ENCODE measurements at regions not wholly inside any gene's neighbourhood (a gene's known extent, or its start where the extent isn't known, plus 50 kb on each side); places are given as distances from the start of the nearest gene placed in this dataset.

DNA sequence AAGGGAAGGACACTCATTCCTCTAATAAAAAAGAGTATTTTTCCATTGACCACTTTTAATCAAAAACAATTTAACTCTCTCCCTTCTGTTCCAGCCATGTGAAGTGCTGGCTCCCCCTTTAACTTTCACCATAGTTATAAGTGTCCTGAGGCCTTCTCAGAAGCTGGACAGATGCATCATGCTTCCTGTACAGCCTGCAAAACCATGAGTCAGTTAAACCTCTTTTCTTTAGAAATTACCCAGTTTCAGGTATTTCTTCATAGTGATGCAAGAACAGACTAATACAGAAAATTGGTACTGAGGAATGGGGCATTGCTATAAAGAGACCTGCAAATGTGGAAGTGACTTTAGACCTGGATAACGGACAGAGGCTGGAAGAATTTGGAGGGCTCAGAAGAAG is 643.6 kb upstream of the DDX18 start:
- no peak overlapping the region for H3K4me3 ChIP-seq (ENCODE audit: low read depth, low read length)
- H3K27ac ChIP-seq (ENCODE audit: low read depth, low read length): no peak overlapping the region
- peaks cover 14% of the 10 kb centered on the region for H3K9me3 ChIP-seq (ENCODE audit: control insufficient read depth, insufficient read depth, low read length)
- H3K27me3 ChIP-seq (ENCODE audit: control insufficient read depth, insufficient read depth, low read length): no peaks in the 10 kb centered on the region
- no peak for DNase-seq (ENCODE audit: low read depth, low spot score)
- ChIA-PET POLR2A (no interaction called here), CTCF (no interaction called here)
- TF ChIP-seq, protein P1, sequence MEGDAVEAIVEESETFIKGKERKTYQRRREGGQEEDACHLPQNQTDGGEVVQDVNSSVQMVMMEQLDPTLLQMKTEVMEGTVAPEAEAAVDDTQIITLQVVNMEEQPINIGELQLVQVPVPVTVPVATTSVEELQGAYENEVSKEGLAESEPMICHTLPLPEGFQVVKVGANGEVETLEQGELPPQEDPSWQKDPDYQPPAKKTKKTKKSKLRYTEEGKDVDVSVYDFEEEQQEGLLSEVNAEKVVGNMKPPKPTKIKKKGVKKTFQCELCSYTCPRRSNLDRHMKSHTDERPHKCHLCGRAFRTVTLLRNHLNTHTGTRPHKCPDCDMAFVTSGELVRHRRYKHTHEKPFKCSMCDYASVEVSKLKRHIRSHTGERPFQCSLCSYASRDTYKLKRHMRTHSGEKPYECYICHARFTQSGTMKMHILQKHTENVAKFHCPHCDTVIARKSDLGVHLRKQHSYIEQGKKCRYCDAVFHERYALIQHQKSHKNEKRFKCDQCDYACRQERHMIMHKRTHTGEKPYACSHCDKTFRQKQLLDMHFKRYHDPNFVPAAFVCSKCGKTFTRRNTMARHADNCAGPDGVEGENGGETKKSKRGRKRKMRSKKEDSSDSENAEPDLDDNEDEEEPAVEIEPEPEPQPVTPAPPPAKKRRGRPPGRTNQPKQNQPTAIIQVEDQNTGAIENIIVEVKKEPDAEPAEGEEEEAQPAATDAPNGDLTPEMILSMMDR (IDR thresholded peaks at IDR 0.05; ENCODE audit: low read depth, low read length): no peak

DNA sequence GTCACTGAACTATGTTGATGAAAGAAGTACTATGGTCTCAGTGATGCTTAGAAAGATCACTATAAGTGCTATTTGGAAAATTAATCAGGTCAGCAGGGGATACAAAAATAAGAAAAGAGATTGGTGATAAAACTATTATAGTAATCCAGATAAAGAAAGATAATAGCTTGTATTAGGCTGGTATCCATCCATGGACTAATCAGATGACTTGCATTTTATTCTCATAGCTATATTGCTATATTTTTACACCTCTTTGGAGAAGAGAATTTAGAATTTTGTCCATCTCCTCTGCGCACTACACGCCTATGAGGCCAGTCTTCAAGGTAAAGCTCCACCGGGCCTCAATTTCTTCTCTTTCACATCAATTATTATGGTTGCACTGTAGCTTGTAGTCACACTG is 635.1 kb upstream of the DDX18 start:
- POLR2A ChIA-PET: no interaction called here
- DNase-seq (ENCODE audit: low read depth, low spot score): no peak
- Histone ChIP-seq H3K4me3 (ENCODE audit: low read depth, low read length) (no peak overlapping the region), H3K9me3 (ENCODE audit: control insufficient read depth, insufficient read depth, low read length) (peaks cover 16% of the 10 kb centered on the region), H3K27me3 (ENCODE audit: control insufficient read depth, insufficient read depth, low read length) (no peaks in the 10 kb centered on the region), H3K27ac (ENCODE audit: low read depth, low read length) (no peak overlapping the region)
- CTCF ChIA-PET: no interaction called here
- TF ChIP-seq, protein P1 (IDR thresholded peaks at IDR 0.05; ENCODE audit: low read depth, low read length): no peak

DNA sequence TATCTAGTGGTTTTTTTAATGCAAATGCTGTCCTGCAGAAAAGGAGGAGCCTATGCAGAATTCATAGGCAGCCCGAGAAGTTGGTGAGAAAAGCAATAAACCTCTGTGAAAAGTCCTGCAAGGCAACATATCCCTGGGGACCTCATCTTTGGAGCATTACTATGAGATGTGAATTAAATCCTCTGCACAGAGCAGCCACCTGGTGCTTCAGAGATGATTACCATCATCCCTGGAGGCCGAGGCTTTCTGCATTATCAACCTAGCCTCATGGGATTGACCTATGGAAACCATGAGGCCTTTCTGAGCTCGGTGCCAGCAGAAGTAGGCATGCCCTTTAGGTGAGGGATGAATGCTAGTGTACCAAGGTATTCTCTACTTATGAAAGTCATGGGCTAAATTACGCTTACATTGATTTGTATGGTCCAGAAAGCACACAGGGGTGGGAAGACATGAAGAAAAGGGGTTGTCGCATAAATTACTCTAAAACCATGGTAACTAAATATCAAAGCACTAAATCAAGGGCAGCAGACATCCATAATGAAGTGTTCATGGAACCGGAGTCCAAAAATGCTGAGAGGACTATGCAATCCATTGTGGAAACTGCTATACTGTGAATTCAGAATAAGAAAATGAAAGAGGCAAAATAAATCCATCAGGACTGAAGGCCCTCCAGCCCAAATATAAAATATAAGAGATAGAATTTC is 623.5 kb upstream of the DDX18 start:
- TF ChIP-seq, protein P1 (IDR thresholded peaks at IDR 0.05; ENCODE audit: low read depth, low read length): no peak
- Histone ChIP-seq H3K4me3 (ENCODE audit: low read depth, low read length) (no peak overlapping the region), H3K27ac (ENCODE audit: low read depth, low read length) (no peak overlapping the region), H3K27me3 (ENCODE audit: control insufficient read depth, insufficient read depth, low read length) (no peaks in the 10 kb centered on the region), H3K9me3 (ENCODE audit: control insufficient read depth, insufficient read depth, low read length) (peaks cover 3% of the 10 kb centered on the region; the same call in 1 of the 2 replicates)
- POLR2A ChIA-PET: no interaction called here
- no peak for DNase-seq (ENCODE audit: low read depth, low spot score)
- CTCF ChIA-PET: no interaction called here

DNA sequence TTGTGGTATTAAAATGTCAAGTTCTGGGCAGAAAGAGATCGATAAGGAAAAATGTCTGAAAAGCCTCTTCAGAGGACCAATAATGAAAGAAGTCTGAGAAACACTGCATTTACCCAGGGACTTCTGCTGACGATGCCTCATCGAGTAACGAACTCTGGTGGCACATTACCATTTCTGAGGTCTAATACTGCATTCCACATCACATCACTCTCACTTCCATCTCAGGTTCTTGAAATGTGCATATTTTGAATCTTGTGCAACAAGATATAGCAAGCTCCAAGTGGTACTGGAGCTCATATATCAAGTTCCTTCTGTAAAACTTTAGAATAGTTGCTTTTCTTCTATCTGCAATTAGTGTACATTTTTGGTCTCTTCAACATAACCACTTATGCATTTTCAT is 619.1 kb upstream of the DDX18 start:
- no peak overlapping the region for H3K4me3 ChIP-seq (ENCODE audit: low read depth, low read length)
- TF ChIP-seq, protein P1 (IDR thresholded peaks at IDR 0.05; ENCODE audit: low read depth, low read length): no peak
- ChIA-PET CTCF (no interaction called here), POLR2A (no interaction called here)
- no peaks in the 10 kb centered on the region for H3K27me3 ChIP-seq (ENCODE audit: control insufficient read depth, insufficient read depth, low read length)
- DNase-seq (ENCODE audit: low read depth, low spot score): no peak
- H3K27ac ChIP-seq (ENCODE audit: low read depth, low read length): no peak overlapping the region
- peaks cover 2% of the 10 kb centered on the region; the same call in 1 of the 2 replicates for H3K9me3 ChIP-seq (ENCODE audit: control insufficient read depth, insufficient read depth, low read length)

DNA sequence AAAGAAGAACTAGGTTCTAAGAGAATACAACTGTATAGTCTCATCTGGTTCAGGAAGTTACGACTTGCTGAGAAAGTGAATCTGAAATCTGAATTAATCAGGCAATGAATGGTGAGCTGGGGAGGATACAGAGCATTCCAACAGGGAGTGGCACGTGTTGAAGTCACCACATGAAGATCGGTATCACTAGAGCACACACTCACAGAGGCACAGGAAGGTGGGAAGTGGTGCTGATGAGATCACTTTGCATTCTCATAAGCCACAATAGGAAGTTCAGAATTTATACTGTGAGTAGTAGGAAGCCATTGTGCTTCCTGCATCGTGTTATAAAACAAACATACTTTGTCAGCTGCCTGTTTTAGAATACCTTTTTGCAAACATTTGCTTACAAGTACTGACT is 615.0 kb upstream of the DDX18 start:
- no peak for DNase-seq (ENCODE audit: low read depth, low spot score)
- CTCF ChIA-PET: no interaction called here
- TF ChIP-seq, protein P1 (IDR thresholded peaks at IDR 0.05; ENCODE audit: low read depth, low read length): no peak
- H3K9me3 ChIP-seq (ENCODE audit: control insufficient read depth, insufficient read depth, low read length): peaks cover 2% of the 10 kb centered on the region; the same call in 1 of the 2 replicates
- H3K4me3 ChIP-seq (ENCODE audit: low read depth, low read length): no peak overlapping the region
- no peak overlapping the region for H3K27ac ChIP-seq (ENCODE audit: low read depth, low read length)
- no peaks in the 10 kb centered on the region for H3K27me3 ChIP-seq (ENCODE audit: control insufficient read depth, insufficient read depth, low read length)
- POLR2A ChIA-PET: no interaction called here

Data from AG04450 (cell line).